HepG2 (cell line): ENCODE measurements at regions not wholly inside any gene's neighbourhood (a gene's known extent, or its start where the extent isn't known, plus 50 kb on each side); places are given as distances from the start of the nearest gene placed in this dataset.

Experiments
- ATAC-seq: fragments of 200-7000 bp; cut with Tn5 transposase; 3 replicates; pipeline ENCODE4 v1.9.1; 2020; ENCODE audit warnings: mild to moderate bottlenecking, moderate library complexity
- BruUV-seq: library from RNA; stranded (reverse); fragments of 400-500 nt; replicated peaks from 2 replicates; lab custom pipeline; 2021; lab: Mats Ljungman, UMichigan
- CTCF ChIA-PET: fragments of 300-600 bp; formaldehyde crosslinking; extraction: SDS; loops from one replicate; lab custom pipeline; 2021; ENCODE audit warnings: low total read pairs, inconsistent platforms, low intra/inter-chr PET ratio; lab: Yijun Ruan, JAX
- POLR2A ChIA-PET: fragments of 350-600 bp; sonication (Branson Sonifier 250); formaldehyde crosslinking; loops from one replicate; lab custom pipeline; 2020; ENCODE audit warnings: antibody characterized with exemption, inconsistent platforms; lab: Yijun Ruan, JAX
- DNase-seq: peaks from one replicate; pipeline ENCODE4 v3.0.0-alpha.2; 2015; ENCODE audit warnings: low spot score
- FAIRE-seq: peaks from 3 replicates; lab custom pipeline; 2011; peaks lifted over from hg19 to GRCh38; lab: Jason Lieb, UNC
- H2AFZ ChIP-seq: one replicate; pipeline ENCODE4 v1.6.1; 2011; ENCODE audit warnings: low read length, inconsistent platforms
- H3K27ac ChIP-seq: fragments of 300-600 bp; 3 replicates; pipeline ENCODE4 v1.8.0; 2011; ENCODE audit warnings: mixed run types, mild to moderate bottlenecking, mixed read lengths, low read length, inconsistent platforms; ENCODE audit not compliant: insufficient read depth; ENCODE audit errors: extremely low read length
- H3K27me3 ChIP-seq, 2 experiments: fragments of 200-600 bp in 1 of 2; 2 replicates in 1 of 2; 3 replicates in 1 of 2; pipeline versions ENCODE4 v1.6.0 to v1.8.0; 2011; ENCODE audit warnings: low read length in 2 of 2, mild to moderate bottlenecking in 2 of 2, moderate library complexity in 2 of 2, inconsistent platforms in 1 of 2; ENCODE audit not compliant: insufficient read depth in 2 of 2, control insufficient read depth in 1 of 2
- H3K36me3 ChIP-seq, 2 experiments: fragments of 200-600 bp in 1 of 2; replicated peaks in 1 of 2; 2 replicates in 1 of 2; 3 replicates in 1 of 2; pipeline versions ENCODE4 v1.5.1 to v1.8.0; 2011; ENCODE audit warnings: low read length in 2 of 2, inconsistent platforms in 1 of 2; ENCODE audit not compliant: insufficient read depth in 2 of 2, control insufficient read depth in 1 of 2
- H3K4me1 ChIP-seq: 2 replicates; pipeline ENCODE4 v1.5.1; 2012; ENCODE audit warnings: low read length, inconsistent platforms; ENCODE audit not compliant: insufficient read depth
- H3K4me2 ChIP-seq: 2 replicates; pipeline ENCODE4 v1.6.0; 2011; ENCODE audit warnings: low read depth, low read length, inconsistent platforms
- H3K4me3 ChIP-seq, 3 experiments: fragments of 200-600 bp in 1 of 3; sonication (generic), shearing (Covaris generic) in 1 of 3; replicated peaks in 1 of 3; 2 replicates each; pipeline ENCODE4 v1.5.1; 2011 to 2016; ENCODE audit warnings: low read length in 3 of 3, inconsistent platforms in 2 of 3, low read depth in 2 of 3, mild to moderate bottlenecking in 2 of 3, control low read depth in 1 of 3, mixed read lengths in 1 of 3; ENCODE audit not compliant: insufficient read depth in 1 of 3
- H3K79me2 ChIP-seq: one replicate; pipeline ENCODE4 v1.6.1; 2011; ENCODE audit warnings: low read length, inconsistent platforms; ENCODE audit not compliant: insufficient read depth
- H3K9ac ChIP-seq: 2 replicates; pipeline ENCODE4 v1.6.0; 2011; ENCODE audit warnings: mild to moderate bottlenecking, low read depth, low read length, inconsistent platforms; ENCODE audit not compliant: insufficient read depth
- H3K9me3 ChIP-seq: 2 replicates; pipeline ENCODE4 v1.5.1; 2012; ENCODE audit warnings: mild to moderate bottlenecking, low read length
- H4K20me1 ChIP-seq: 2 replicates; pipeline ENCODE4 v1.6.0; 2011; ENCODE audit warnings: inconsistent platforms, mild to moderate bottlenecking, low read length, moderate library complexity; ENCODE audit not compliant: insufficient read depth
- KLF13 ChIP-seq: sonication (generic); formaldehyde crosslinking; IDR thresholded peaks from 2 replicates; pipeline ENCODE4 v1.4.0; 2020; ENCODE audit warnings: mild to moderate bottlenecking, missing genetic modification reagents
- MED13 ChIP-seq: sonication (generic); formaldehyde crosslinking; IDR thresholded peaks from 2 replicates; pipeline ENCODE4 v1.5.0; 2020; ENCODE audit warnings: missing genetic modification reagents
- SNRNP70 ChIP-seq: fragments of 200-400 bp; formaldehyde crosslinking; IDR thresholded peaks from 2 replicates; pipeline ENCODE4 v1.6.1; 2017; ENCODE audit warnings: mild to moderate bottlenecking, low read depth, low read length, moderate library complexity
- SP140L ChIP-seq: sonication (generic); formaldehyde crosslinking; IDR thresholded peaks from 2 replicates; pipeline ENCODE4 v1.4.0; 2020; ENCODE audit warnings: missing genetic modification reagents, borderline replicate concordance
- ZKSCAN8 ChIP-seq: IDR thresholded peaks from 2 replicates; pipeline ENCODE4 v1.6.1; 2016; ENCODE audit warnings: borderline replicate concordance, missing genetic modification reagents, missing compliant biosample characterization
- ZNF768 ChIP-seq: sonication (generic); formaldehyde crosslinking; IDR thresholded peaks from 2 replicates; pipeline ENCODE4 v1.4.0; 2020; ENCODE audit warnings: missing genetic modification reagents
- in situ Hi-C: cut with HindIII; loops from 2 replicates; pipeline ENCODE4 v1.10.0; 2017; ENCODE audit warnings: low pct_unique_long_range_greater_than_20kb; ENCODE audit not compliant: extremely low pct_ligation_motif_present
- intact Hi-C: fragments of 100-400 bp; cut with micrococcal nuclease; formaldehyde crosslinking; loops from one replicate; pipeline ENCODE4 v1.10.0; 2022; ENCODE audit not compliant: unreplicated experiment
- TF ChIP-seq, protein P1 (sequence below): IDR thresholded peaks from 2 replicates; pipeline ENCODE4 v1.6.1; 2016
- TF ChIP-seq, protein P2 (sequence below): sonication (generic); formaldehyde crosslinking; IDR thresholded peaks from 2 replicates; pipeline ENCODE4 v1.4.0; 2020; ENCODE audit warnings: missing genetic modification reagents, mild to moderate bottlenecking, borderline replicate concordance
- TF ChIP-seq, protein P3 (sequence below): IDR thresholded peaks from 2 replicates; pipeline ENCODE4 v1.6.1; 2018; ENCODE audit warnings: missing genetic modification reagents, mild to moderate bottlenecking, missing compliant biosample characterization
- TF ChIP-seq, protein P4 (sequence below): IDR thresholded peaks from 2 replicates; pipeline ENCODE4 v1.6.1; 2016; ENCODE audit warnings: missing biosample characterization, missing genetic modification reagents, low read depth
- TF ChIP-seq, protein P5 (sequence below): sonication (generic); formaldehyde crosslinking; IDR thresholded peaks from 2 replicates; pipeline ENCODE4 v1.5.0; 2020; ENCODE audit warnings: mild to moderate bottlenecking, missing genetic modification reagents, borderline replicate concordance

DNA sequence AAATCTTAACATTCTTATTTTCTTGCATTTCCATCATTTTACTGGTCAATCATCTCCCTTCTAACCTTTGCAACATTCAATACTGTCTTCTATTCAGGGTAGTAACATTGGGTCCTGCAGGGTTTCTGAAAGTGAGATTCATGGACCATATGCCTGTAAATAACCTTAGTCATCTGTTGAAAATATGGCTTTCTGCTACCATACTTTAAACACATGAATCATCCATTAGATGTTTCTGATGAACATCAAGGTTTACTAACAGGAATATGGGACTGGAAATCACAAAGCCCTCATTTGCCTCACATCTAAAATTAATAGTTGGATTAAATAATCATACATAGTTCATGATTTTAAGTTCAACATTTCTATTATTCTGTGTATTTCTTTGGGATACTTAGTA is 475.9 kb upstream of the MARCKS start:
- POLR2A ChIA-PET: no interaction called here
- intact Hi-C loops: no loop called here
- FAIRE-seq: no peak
- no peak overlapping the region for H3K4me3 ChIP-seq
- no peak overlapping the region for H3K9ac ChIP-seq
- TF ChIP-seq, protein P1, sequence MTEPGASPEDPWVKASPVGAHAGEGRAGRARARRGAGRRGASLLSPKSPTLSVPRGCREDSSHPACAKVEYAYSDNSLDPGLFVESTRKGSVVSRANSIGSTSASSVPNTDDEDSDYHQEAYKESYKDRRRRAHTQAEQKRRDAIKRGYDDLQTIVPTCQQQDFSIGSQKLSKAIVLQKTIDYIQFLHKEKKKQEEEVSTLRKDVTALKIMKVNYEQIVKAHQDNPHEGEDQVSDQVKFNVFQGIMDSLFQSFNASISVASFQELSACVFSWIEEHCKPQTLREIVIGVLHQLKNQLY (CRISPR knock-in tag): no peak
- no peak for TF ChIP-seq SNRNP70
- TF ChIP-seq, protein P2, sequence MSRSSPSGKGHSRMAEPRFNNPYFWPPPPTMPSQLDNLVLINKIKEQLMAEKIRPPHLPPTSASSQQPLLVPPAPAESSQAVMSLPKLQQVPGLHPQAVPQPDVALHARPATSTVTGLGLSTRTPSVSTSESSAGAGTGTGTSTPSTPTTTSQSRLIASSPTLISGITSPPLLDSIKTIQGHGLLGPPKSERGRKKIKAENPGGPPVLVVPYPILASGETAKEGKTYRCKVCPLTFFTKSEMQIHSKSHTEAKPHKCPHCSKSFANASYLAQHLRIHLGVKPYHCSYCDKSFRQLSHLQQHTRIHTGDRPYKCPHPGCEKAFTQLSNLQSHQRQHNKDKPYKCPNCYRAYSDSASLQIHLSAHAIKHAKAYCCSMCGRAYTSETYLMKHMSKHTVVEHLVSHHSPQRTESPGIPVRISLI: no peak
- TF ChIP-seq, protein P3, sequence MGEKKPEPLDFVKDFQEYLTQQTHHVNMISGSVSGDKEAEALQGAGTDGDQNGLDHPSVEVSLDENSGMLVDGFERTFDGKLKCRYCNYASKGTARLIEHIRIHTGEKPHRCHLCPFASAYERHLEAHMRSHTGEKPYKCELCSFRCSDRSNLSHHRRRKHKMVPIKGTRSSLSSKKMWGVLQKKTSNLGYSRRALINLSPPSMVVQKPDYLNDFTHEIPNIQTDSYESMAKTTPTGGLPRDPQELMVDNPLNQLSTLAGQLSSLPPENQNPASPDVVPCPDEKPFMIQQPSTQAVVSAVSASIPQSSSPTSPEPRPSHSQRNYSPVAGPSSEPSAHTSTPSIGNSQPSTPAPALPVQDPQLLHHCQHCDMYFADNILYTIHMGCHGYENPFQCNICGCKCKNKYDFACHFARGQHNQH: no peak
- no peak for TF ChIP-seq MED13
- TF ChIP-seq KLF13 (CRISPR knock-in tag): no peak
- no peak for TF ChIP-seq ZKSCAN8 (CRISPR knock-in tag)
- TF ChIP-seq ZNF768: no peak
- TF ChIP-seq, protein P4, sequence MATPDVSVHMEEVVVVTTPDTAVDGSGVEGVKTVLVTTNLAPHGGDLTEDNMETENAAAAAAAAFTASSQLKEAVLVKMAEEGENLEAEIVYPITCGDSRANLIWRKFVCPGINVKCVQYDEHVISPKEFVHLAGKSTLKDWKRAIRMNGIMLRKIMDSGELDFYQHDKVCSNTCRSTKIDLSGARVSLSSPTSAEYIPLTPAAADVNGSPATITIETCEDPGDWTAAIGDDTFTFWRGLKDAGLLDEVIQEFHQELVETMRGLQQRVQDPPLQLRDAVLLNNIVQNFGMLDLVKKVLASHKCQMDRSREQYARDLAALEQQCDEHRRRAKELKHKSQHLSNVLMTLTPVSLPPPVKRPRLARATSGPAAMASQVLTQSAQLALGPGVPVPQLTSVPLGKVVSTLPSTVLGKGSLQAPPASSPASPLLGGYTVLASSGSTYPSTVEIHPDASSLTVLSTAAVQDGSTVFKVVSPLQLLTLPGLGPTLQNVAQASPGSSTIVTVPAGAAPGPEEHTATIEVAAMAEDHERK (CRISPR knock-in tag): no peak
- TF ChIP-seq, protein P5, sequence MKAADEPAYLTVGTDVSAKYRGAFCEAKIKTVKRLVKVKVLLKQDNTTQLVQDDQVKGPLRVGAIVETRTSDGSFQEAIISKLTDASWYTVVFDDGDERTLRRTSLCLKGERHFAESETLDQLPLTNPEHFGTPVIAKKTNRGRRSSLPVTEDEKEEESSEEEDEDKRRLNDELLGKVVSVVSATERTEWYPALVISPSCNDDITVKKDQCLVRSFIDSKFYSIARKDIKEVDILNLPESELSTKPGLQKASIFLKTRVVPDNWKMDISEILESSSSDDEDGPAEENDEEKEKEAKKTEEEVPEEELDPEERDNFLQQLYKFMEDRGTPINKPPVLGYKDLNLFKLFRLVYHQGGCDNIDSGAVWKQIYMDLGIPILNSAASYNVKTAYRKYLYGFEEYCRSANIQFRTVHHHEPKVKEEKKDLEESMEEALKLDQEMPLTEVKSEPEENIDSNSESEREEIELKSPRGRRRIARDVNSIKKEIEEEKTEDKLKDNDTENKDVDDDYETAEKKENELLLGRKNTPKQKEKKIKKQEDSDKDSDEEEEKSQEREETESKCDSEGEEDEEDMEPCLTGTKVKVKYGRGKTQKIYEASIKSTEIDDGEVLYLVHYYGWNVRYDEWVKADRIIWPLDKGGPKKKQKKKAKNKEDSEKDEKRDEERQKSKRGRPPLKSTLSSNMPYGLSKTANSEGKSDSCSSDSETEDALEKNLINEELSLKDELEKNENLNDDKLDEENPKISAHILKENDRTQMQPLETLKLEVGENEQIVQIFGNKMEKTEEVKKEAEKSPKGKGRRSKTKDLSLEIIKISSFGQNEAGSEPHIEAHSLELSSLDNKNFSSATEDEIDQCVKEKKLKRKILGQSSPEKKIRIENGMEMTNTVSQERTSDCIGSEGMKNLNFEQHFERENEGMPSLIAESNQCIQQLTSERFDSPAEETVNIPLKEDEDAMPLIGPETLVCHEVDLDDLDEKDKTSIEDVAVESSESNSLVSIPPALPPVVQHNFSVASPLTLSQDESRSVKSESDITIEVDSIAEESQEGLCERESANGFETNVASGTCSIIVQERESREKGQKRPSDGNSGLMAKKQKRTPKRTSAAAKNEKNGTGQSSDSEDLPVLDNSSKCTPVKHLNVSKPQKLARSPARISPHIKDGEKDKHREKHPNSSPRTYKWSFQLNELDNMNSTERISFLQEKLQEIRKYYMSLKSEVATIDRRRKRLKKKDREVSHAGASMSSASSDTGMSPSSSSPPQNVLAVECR (CRISPR knock-in tag): no peak
- no peak for TF ChIP-seq SP140L (CRISPR knock-in tag)
- TF ChIP-seq, all 625 proteins: peak for 0
- Histone ChIP-seq H4K20me1 (no peaks in the 10 kb centered on the region), H3K36me3 (no peaks in the 10 kb centered on the region), H3K4me1 (no peaks in the 10 kb centered on the region), H3K27me3 (no peaks in the 10 kb centered on the region), H3K79me2 (no peaks in the 10 kb centered on the region), H3K4me2 (no peak overlapping the region), H2AFZ (no peak overlapping the region), H3K9me3 (no peaks in the 10 kb centered on the region), H3K27ac (no peak overlapping the region)
- CTCF ChIA-PET: no interaction called here
- in situ Hi-C loops: no loop called here
- no peak for ATAC-seq
- no peak for DNase-seq
- no TSS peak for BruUV-seq
